H1 (cell line): ENCODE measurements at regions not wholly inside any gene's neighbourhood (a gene's known extent, or its start where the extent isn't known, plus 50 kb on each side); places are given as distances from the start of the nearest gene placed in this dataset.

Experiments used
- NRF1 ChIP-seq: IDR thresholded peaks from 2 replicates; pipeline ENCODE4 v1.6.1; 2011; ENCODE audit warnings: mild to moderate bottlenecking, low read depth, low read length, improper control_type of control experiment
- RAD21 ChIP-seq, 2 experiments: IDR thresholded peaks in 1 of 2; conservative IDR thresholded peaks in 1 of 2; 2 replicates each; pipeline ENCODE4 v1.6.1; 2011; ENCODE audit warnings: low read depth in 2 of 2, low read length in 2 of 2, improper control_type of control experiment in 1 of 2, inconsistent platforms in 1 of 2, mild to moderate bottlenecking in 1 of 2, moderate library complexity in 1 of 2
- SP2 ChIP-seq: IDR thresholded peaks from 2 replicates; pipeline ENCODE4 v1.6.1; 2012; ENCODE audit warnings: mild to moderate bottlenecking, low read length, inconsistent platforms
- SRF ChIP-seq: IDR thresholded peaks from 2 replicates; pipeline ENCODE4 v1.6.1; 2011; ENCODE audit warnings: mild to moderate bottlenecking, low read depth, low read length, moderate library complexity

GRCh38 chr4:19293080-19293479 is 958.6 kb upstream of the SLIT2 start (continued):
- TF ChIP-seq RAD21 (IDR thresholded peaks at IDR 0.05 in 1 of 2, conservative IDR thresholded peaks at IDR 0.05 in 1 of 2; ENCODE audit: low read depth in 2 of 2, low read length in 2 of 2) (no peak), NRF1 (no peak), SP2 (no peak), SRF (no peak)
